Ishikawa (cell line): ENCODE measurements at regions not wholly inside any gene's neighbourhood (a gene's known extent, or its start where the extent isn't known, plus 50 kb on each side); places are given as distances from the start of the nearest gene placed in this dataset.

ENCODE experiments used
- CEBPB ChIP-seq: IDR thresholded peaks from 2 replicates; pipeline ENCODE4 v1.6.1; 2012
- CREB1 ChIP-seq: IDR thresholded peaks from 2 replicates; pipeline ENCODE4 v1.6.1; 2012; ENCODE audit warnings: low read depth
- EGR1 ChIP-seq: IDR thresholded peaks from 2 replicates; pipeline ENCODE4 v1.6.1; 2012
- EP300 ChIP-seq: IDR thresholded peaks from 2 replicates; pipeline ENCODE4 v1.6.1; 2012; ENCODE audit warnings: borderline replicate concordance
- FOXM1 ChIP-seq: IDR thresholded peaks from 2 replicates; pipeline ENCODE4 v1.6.1; 2012; ENCODE audit warnings: low read depth, borderline replicate concordance
- MAX ChIP-seq: IDR thresholded peaks from 2 replicates; pipeline ENCODE4 v1.6.1; 2012
- RAD21 ChIP-seq: IDR thresholded peaks from 2 replicates; pipeline ENCODE4 v1.6.1; 2012; ENCODE audit warnings: low read depth
- REST ChIP-seq: IDR thresholded peaks from 2 replicates; pipeline ENCODE4 v1.6.1; 2012; ENCODE audit warnings: low read depth, mild to moderate bottlenecking
- TAF1 ChIP-seq: IDR thresholded peaks from 2 replicates; pipeline ENCODE4 v1.6.1; 2012; ENCODE audit warnings: low read depth, mild to moderate bottlenecking
- TCF12 ChIP-seq: IDR thresholded peaks from 2 replicates; pipeline ENCODE4 v1.6.1; 2012; ENCODE audit warnings: low read depth
- YY1 ChIP-seq: IDR thresholded peaks from 2 replicates; pipeline ENCODE4 v1.6.1; 2012; ENCODE audit warnings: low read depth
- ZBTB7A ChIP-seq: IDR thresholded peaks from 2 replicates; pipeline ENCODE4 v1.6.1; 2012; ENCODE audit warnings: low read depth

- no peak for TF ChIP-seq EP300
- TF ChIP-seq CEBPB, result no peak
- no peak for TF ChIP-seq TAF1
- TF ChIP-seq REST, result no peak
- no peak for TF ChIP-seq ZBTB7A
- no peak for TF ChIP-seq RAD21
- TF ChIP-seq EGR1, result no peak
- TF ChIP-seq FOXM1, result no peak
- TF ChIP-seq TCF12, result no peak
- no peak for TF ChIP-seq CREB1
- TF ChIP-seq MAX, result no peak
- no peak for TF ChIP-seq YY1
Measured at GRCh38 chr5:112514111-112514510, 95.0 kb upstream of the EPB41L4A start.
